ENCODE measurements at regions not wholly inside any gene's neighbourhood (a gene's known extent, or its start where the extent isn't known, plus 50 kb on each side); places are given as distances from the start of the nearest gene placed in this dataset.

- TF ChIP-seq SUZ12 (IDR thresholded peaks at IDR 0.05; ENCODE audit: extremely low read depth, insufficient read depth, insufficient read length) = no peak
- no peak for TF ChIP-seq YY1 (IDR thresholded peaks at IDR 0.05; ENCODE audit: insufficient read depth, insufficient read length)
- TF ChIP-seq ZNF274 (IDR thresholded peaks at IDR 0.05; ENCODE audit: low read depth, low read length) = no peak
Observed at GRCh38 chr4:38530486-38530885, 133.5 kb upstream of the KLF3 start.
